GM12865 (cell line): ENCODE measurements at regions not wholly inside any gene's neighbourhood (a gene's known extent, or its start where the extent isn't known, plus 50 kb on each side); places are given as distances from the start of the nearest gene placed in this dataset.

ENCODE experiments used
- DNase-seq: peaks from one replicate; pipeline ENCODE4 v3.0.0; 2010; ENCODE audit warnings: low read depth
- H3K4me3 ChIP-seq: 2 replicates; pipeline ENCODE4 v1.5.1; 2011; ENCODE audit warnings: mild to moderate bottlenecking, low read depth, low read length, control low read depth
- TF ChIP-seq, protein P1 (sequence below): IDR thresholded peaks from 2 replicates; pipeline ENCODE4 v1.5.1; 2011; ENCODE audit warnings: low read length, control low read depth, low read depth, inconsistent platforms; ENCODE audit not compliant: insufficient read depth; ENCODE audit errors: missing control alignments

DNA sequence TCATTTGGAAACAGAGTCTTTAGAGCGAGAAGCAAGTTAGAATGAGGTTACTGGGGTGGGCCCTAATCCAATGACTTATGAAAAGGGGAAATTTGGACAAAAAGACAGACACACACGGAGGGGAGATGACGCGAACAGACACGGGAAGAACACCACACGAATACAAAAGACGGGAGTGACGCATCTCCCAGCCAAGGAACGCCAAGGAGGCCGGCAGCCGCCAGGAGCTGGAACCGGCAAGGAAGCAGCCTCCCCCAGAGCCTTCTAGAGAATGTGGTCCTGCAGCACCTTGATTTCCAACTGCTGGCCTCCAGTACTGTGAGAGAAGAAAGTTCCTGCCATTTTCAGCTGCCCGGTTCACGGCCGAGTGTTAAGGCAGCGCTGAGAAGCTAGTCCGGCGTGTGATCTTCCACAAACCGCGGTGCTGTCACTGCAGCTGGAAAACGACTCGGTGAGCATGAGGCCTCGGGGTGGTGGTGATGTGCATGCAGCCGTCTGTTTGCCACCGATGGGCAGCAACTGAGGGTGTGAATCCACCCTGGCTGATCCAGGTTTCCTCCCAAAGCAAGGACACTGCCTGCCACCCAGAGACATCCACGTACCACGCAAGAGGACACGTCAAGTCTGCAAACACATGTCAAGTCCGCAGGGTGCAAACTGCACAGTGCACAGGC lies 124.5 kb downstream of the NCOR2 start:
- no peak overlapping the region for H3K4me3 ChIP-seq
- TF ChIP-seq, protein P1, sequence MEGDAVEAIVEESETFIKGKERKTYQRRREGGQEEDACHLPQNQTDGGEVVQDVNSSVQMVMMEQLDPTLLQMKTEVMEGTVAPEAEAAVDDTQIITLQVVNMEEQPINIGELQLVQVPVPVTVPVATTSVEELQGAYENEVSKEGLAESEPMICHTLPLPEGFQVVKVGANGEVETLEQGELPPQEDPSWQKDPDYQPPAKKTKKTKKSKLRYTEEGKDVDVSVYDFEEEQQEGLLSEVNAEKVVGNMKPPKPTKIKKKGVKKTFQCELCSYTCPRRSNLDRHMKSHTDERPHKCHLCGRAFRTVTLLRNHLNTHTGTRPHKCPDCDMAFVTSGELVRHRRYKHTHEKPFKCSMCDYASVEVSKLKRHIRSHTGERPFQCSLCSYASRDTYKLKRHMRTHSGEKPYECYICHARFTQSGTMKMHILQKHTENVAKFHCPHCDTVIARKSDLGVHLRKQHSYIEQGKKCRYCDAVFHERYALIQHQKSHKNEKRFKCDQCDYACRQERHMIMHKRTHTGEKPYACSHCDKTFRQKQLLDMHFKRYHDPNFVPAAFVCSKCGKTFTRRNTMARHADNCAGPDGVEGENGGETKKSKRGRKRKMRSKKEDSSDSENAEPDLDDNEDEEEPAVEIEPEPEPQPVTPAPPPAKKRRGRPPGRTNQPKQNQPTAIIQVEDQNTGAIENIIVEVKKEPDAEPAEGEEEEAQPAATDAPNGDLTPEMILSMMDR: no peak
- DNase-seq: no peak

DNA sequence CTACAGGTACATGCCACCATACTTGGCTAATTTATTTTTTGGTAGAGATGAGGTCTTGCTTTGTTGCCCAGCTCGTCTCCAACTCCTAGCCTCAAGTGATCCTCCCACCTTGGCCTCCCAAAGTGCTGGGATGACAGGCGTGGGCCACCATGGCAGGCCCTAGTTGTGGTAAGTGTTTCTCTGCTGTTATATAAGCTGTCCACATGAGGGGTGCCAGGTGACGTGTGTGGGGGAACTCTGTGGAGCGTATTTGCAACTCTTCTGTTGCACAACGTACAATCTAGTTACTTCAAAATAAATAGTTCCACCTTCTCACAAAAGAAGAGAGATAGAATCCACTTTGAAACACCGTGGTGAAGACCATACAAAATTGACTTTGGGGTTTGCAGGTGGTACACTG lies 125.1 kb downstream of the NCOR2 start:
- TF ChIP-seq, protein P1: no peak
- no peak overlapping the region for H3K4me3 ChIP-seq
- DNase-seq: no peak

DNA sequence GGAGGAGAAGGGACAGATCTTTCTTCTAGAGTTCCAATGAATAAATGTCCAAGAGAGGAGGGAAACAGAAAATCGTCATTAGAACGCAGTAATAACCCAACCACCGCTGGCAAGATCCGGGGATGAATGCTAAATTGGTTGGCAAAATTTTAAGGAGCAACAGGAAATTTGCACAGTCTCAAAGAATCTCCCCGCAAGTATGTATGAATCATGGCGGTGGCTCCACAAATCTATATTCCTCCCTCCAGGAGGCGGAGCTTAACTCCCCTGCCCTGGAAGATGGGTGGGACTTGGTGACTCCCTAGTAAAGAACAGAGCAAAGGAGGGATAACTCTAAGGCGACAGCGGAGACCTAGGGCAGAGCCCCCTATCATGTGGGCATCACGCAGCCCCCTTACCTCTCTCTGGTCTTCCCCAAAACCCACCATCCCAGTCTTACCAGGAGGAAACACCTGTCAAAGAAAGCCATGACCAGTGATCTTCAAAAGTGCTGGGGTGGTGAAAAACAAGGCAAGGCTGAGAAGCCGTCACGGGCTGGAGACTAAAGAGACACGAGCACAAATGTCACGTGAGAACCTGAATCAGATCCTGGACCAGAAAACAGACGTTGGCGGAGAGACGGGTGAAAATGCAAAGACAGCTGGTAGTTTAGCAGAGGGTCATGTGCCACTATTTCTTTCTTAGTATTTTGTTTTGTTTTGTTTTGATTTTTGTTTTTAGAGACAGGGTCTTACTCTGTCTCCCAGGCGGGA lies 125.8 kb downstream of the NCOR2 start:
- TF ChIP-seq, protein P1: no peak
- DNase-seq: no peak
- H3K4me3 ChIP-seq: no peak overlapping the region

DNA sequence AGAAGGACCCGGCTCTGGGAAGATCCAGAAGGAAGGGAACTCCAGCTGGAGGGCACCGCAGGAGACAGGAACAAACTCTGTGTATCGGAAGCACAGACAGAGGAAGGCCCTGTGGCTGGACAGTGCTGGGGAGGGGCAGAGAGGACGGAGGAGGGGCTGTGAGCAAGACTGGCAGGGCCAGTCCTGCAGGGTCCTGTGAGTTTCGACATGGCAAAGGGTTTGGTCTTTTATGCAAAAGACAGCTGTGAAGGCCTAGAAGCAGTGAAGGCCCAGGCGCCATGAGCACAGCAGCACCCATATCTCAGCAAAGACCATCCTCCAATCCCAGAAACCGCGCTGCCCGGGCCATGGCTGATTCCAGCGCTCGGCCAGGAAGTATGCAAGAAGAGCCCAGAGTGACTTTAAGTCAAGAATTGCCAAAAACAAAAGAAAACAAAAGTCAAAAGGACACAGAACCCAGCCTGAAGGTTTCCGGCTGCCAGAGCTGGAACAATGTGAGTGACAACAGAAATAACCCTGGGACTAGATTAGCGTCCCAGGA lies 126.5 kb downstream of the NCOR2 start:
- no peak overlapping the region for H3K4me3 ChIP-seq
- TF ChIP-seq, protein P1: no peak
- no peak for DNase-seq

DNA sequence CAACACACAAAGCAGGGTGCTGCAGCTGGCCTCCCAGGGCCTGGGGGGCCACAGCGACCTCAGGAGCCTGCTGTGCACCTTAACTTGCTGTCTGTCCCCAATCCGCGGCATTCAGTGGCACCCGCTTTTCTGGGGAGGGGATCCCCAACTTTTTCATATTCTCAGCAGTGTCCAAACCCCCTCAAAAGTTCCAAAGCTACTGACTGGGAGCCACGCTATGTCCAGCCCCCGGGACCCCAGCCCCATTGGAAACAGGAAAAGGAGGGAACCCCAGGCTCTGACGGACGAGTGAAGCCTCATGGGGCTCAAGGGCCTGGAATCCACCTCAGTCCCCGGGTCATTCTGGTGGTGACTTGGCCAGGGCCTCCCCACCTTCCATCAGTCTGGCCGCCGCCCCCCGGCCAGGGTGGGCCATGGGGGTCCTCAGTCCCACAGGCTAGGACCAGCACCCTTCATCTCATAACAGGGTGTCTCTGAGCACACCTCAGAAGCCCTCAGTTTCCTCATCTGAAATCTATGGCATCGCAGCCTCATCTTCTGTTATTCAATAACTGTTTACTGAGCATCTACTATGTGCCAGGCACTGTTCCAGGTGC lies 127.3 kb downstream of the NCOR2 start:
- no peak for DNase-seq
- TF ChIP-seq, protein P1: no peak
- no peak overlapping the region for H3K4me3 ChIP-seq

DNA sequence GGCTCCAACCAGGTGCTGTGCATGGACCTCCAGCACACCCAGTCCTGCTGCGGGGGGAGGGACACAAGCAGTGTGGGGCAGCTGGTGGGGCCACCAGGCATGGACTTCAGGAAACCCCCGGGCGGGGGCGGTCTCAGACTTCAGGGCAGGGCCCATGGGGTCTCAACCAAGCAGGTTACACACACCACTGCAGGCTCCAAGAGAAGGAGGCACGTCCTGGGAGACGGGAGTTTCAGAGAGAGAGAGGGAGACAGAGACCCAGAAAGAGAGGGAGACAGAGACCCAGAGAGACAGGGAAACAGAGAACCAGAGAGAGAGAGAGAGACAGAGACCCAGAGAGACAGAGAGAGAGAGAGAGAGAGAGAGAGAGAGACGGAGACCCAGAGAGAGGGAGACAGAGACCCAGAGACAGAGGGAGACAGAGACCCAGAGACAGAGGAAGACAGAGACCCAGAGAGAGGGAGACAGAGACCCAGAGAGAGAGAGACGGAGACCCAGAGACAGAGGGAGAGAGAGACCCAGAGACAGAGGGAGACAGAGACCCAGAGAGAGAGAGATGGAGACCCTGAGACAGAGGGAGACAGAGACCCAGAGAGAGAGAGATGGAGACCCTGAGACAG lies 128.9 kb downstream of the NCOR2 start:
- TF ChIP-seq, protein P1: no peak
- H3K4me3 ChIP-seq: no peak overlapping the region
- DNase-seq: no peak
